ENCODE measurements at regions not wholly inside any gene's neighbourhood (a gene's known extent, or its start where the extent isn't known, plus 50 kb on each side); places are given as distances from the start of the nearest gene placed in this dataset.
"Not testable (repeated sequence)": the region's sequence is repeated elsewhere in the genome, so short reads cannot be mapped to it uniquely, and the experiment has no call there.

DNA sequence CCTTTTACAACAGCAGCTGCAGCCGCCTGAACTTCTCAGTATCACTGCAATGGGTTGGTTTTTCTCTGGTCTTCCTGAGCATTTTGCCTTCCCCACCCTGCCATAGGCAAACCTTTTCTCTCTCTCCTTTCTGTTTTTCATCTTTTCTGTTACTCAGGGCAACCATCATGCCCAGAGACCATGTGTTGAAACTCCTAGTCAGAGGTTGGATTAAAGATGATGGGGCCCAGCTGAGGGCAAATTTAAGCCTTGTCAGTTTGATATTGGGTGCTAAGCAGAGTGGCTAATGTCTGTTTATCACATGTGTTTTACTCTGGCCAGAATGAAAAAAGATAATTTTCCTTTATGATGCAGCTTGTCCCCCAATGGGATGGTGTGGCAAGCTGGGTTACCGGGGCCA, 107.9 kb upstream of the PMCH start:
- no peak overlapping the region for H3K27ac ChIP-seq (ENCODE audit: low read depth, low read length)
- H3K4me3 ChIP-seq (ENCODE audit: low read depth, low read length): no peak overlapping the region
- TF ChIP-seq, protein P1, sequence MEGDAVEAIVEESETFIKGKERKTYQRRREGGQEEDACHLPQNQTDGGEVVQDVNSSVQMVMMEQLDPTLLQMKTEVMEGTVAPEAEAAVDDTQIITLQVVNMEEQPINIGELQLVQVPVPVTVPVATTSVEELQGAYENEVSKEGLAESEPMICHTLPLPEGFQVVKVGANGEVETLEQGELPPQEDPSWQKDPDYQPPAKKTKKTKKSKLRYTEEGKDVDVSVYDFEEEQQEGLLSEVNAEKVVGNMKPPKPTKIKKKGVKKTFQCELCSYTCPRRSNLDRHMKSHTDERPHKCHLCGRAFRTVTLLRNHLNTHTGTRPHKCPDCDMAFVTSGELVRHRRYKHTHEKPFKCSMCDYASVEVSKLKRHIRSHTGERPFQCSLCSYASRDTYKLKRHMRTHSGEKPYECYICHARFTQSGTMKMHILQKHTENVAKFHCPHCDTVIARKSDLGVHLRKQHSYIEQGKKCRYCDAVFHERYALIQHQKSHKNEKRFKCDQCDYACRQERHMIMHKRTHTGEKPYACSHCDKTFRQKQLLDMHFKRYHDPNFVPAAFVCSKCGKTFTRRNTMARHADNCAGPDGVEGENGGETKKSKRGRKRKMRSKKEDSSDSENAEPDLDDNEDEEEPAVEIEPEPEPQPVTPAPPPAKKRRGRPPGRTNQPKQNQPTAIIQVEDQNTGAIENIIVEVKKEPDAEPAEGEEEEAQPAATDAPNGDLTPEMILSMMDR (IDR thresholded peaks at IDR 0.05; ENCODE audit: low read depth, low read length): no peak
- ChIA-PET CTCF (no interaction called here), POLR2A (no interaction called here)
- DNase-seq (ENCODE audit: low read depth, low spot score): no peak
- no peaks in the 10 kb centered on the region for H3K27me3 ChIP-seq (ENCODE audit: control insufficient read depth, insufficient read depth, low read length)
- H3K9me3 ChIP-seq (ENCODE audit: control insufficient read depth, insufficient read depth, low read length): no peaks in the 10 kb centered on the region

DNA sequence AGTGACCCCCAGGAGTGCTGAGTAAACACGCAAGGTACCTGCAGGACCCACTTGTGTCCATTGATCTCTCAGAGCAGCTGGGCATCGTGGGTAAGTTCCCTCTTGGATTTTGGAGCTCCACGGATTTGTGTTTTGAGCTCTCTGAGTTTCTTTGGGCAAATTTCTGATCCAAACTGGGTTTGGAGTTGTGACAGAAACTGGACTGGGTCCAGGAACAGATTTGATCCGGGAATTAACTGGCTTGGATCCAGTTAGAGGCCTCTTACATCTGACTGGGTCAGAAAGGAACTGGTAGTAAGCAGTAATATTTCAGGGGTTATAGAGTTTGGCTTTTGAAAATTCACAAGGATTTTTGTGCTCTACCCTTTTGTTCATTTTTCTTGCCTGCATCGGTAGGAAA, 107.0 kb upstream of the PMCH start:
- H3K27ac ChIP-seq (ENCODE audit: low read depth, low read length); H3K27me3 ChIP-seq (ENCODE audit: control insufficient read depth, insufficient read depth, low read length); DNase-seq (ENCODE audit: low read depth, low spot score); H3K9me3 ChIP-seq (ENCODE audit: control insufficient read depth, insufficient read depth, low read length); POLR2A ChIA-PET; H3K4me3 ChIP-seq (ENCODE audit: low read depth, low read length): not testable (repeated sequence)
- CTCF ChIA-PET: interaction anchor here (1.5 to 1.7 kb wide), 2 partner anchors 10 to 180 kb away, joined by 5 to 8 read pairs; no protein-coding TSS in a partner anchor

DNA sequence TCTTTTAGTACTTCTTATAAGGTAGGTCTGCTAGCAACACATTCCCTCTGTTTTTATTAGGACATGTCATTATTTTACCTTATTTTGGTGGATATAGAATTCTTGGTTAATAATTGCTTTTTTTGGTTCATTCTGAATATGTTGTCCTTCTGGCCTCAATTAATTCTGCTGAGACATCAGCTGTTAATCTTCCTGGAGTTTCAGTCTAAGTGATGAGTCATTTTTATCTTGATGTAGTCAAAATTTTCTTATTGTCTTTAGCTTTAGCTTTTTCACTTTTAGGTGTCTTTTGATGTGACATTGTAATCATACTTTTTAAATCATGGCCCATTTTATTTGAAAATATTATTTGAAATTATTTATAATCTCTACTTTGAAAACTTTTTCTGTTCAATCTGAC, 104.9 kb upstream of the PMCH start:
- no peak overlapping the region for H3K4me3 ChIP-seq (ENCODE audit: low read depth, low read length)
- H3K9me3 ChIP-seq (ENCODE audit: control insufficient read depth, insufficient read depth, low read length): no peaks in the 10 kb centered on the region
- H3K27me3 ChIP-seq (ENCODE audit: control insufficient read depth, insufficient read depth, low read length): no peaks in the 10 kb centered on the region
- TF ChIP-seq, protein P1 (IDR thresholded peaks at IDR 0.05; ENCODE audit: low read depth, low read length): no peak
- ChIA-PET POLR2A (no interaction called here), CTCF (interaction anchor here (1.5 kb wide), 1 partner anchor 182 kb away, joined by 6 read pairs; no protein-coding TSS in a partner anchor)
- no peak for DNase-seq (ENCODE audit: low read depth, low spot score)
- no peak overlapping the region for H3K27ac ChIP-seq (ENCODE audit: low read depth, low read length)

DNA sequence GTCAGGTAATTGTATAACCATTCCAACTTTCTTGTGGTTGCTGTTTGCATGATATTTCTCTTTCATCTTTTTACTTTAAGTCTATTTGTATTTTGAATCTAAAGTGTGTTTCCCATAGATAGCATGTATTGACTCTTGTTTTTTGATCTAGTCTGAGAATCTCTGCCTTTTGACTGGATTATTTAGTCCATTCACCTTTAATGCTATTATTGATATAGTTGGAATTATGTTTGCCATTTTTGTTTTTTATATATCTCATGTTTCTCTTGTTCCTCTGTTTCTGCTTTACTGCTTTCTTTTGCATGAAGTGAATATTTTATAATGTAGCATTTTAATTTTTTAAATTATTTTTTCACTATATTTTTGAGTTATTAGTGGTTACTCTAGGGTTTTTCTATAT, 103.9 kb upstream of the PMCH start:
- no peak for DNase-seq (ENCODE audit: low read depth, low spot score)
- ChIA-PET POLR2A (no interaction called here), CTCF (interaction anchor here (2.0 to 2.4 kb wide), 3 partner anchors 183 to 467 kb away, joined by 10 to 28 read pairs (median 22); no protein-coding TSS in a partner anchor)
- Histone ChIP-seq H3K4me3 (ENCODE audit: low read depth, low read length) (no peak overlapping the region), H3K9me3 (ENCODE audit: control insufficient read depth, insufficient read depth, low read length) (no peaks in the 10 kb centered on the region), H3K27me3 (ENCODE audit: control insufficient read depth, insufficient read depth, low read length) (no peaks in the 10 kb centered on the region), H3K27ac (ENCODE audit: low read depth, low read length) (no peak overlapping the region)
- TF ChIP-seq, protein P1 (IDR thresholded peaks at IDR 0.05; ENCODE audit: low read depth, low read length): no peak

DNA sequence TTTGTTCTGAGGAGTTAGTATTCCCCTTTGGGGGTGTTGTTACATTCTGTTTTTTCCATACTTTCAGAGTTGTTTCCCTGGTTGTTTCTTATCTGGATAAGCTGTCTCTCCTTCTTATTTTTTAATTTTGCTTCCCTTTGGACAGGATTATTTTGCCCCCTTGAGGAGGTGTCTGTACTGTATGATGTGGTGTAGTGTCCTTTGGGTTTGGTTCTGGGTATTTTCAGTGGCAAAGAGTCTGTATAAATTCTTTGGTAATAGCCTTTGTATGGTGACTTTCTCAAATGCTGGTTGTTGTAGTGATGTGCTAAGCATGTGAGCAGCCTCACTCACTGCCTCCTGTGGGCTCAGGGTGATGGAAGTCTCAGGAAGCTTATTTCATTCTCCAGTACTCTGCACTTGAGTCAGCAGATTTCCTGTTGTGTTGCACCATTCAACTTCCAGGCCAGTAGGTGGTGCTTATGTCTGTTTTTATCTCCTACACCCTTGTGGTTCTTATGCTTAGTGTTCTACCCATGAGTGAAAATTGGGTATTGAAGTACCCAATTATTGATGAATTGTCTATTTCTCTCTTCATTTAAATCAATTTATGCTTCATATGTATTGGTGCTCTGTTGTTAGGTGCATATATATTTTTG, 103.3 kb upstream of the PMCH start:
- CTCF ChIA-PET: interaction anchor here (0.6 to 2.4 kb wide), 6 partner anchors 183 to 467 kb away, joined by 3 to 28 read pairs (median 8); no protein-coding TSS in a partner anchor
- Histone ChIP-seq H3K4me3 (ENCODE audit: low read depth, low read length) (no peak overlapping the region), H3K9me3 (ENCODE audit: control insufficient read depth, insufficient read depth, low read length) (no peaks in the 10 kb centered on the region), H3K27ac (ENCODE audit: low read depth, low read length) (no peak overlapping the region), H3K27me3 (ENCODE audit: control insufficient read depth, insufficient read depth, low read length) (no peaks in the 10 kb centered on the region)
- DNase-seq (ENCODE audit: low read depth, low spot score): no peak
- TF ChIP-seq, protein P1 (IDR thresholded peaks at IDR 0.05; ENCODE audit: low read depth, low read length): peak; percentile 62
- POLR2A ChIA-PET: no interaction called here
